Keratinocyte (primary cell): ENCODE measurements at regions not wholly inside any gene's neighbourhood (a gene's known extent, or its start where the extent isn't known, plus 50 kb on each side); places are given as distances from the start of the nearest gene placed in this dataset.

Source experiments
- DNase-seq: peaks from one replicate; pipeline ENCODE4 v3.0.0-alpha.2; 2011; ENCODE audit warnings: low read depth, missing footprints, low spot score
- FAIRE-seq: peaks from 2 replicates; lab custom pipeline; 2011; peaks lifted over from hg19 to GRCh38; lab: Jason Lieb, UNC
- H2AFZ ChIP-seq: 2 replicates; pipeline ENCODE4 v1.6.0; 2012; ENCODE audit warnings: low read length, control low read depth, inconsistent platforms; ENCODE audit not compliant: control insufficient read depth
- H3K27ac ChIP-seq: 2 replicates; pipeline ENCODE4 v1.5.1; 2011; ENCODE audit warnings: low read length; ENCODE audit not compliant: control insufficient read depth, insufficient read depth
- H3K27me3 ChIP-seq: 3 replicates; pipeline ENCODE4 v1.6.0; 2011; ENCODE audit warnings: low read length; ENCODE audit not compliant: control insufficient read depth, insufficient read depth; ENCODE audit errors: extremely low read depth
- H3K36me3 ChIP-seq, 2 experiments: 2 replicates in 1 of 2; 3 replicates in 1 of 2; pipeline ENCODE4 v1.5.1; 2011; ENCODE audit warnings: low read length in 2 of 2, mild to moderate bottlenecking in 1 of 2; ENCODE audit not compliant: control insufficient read depth in 2 of 2, insufficient read depth in 2 of 2; ENCODE audit errors: extremely low read depth in 1 of 2
- H3K4me1 ChIP-seq: 3 replicates; pipeline ENCODE4 v1.5.1; 2011; ENCODE audit warnings: low read length; ENCODE audit not compliant: control insufficient read depth, insufficient read depth; ENCODE audit errors: extremely low read depth
- H3K4me2 ChIP-seq: 3 replicates; pipeline ENCODE4 v1.6.0; 2011; ENCODE audit warnings: low read depth, low read length; ENCODE audit not compliant: control insufficient read depth, insufficient read depth; ENCODE audit errors: extremely low read depth
- H3K4me3 ChIP-seq, 3 experiments: fragments of 200-600 bp in 1 of 3; sonication (generic) in 1 of 3; 2 replicates in 2 of 3; 3 replicates in 1 of 3; pipeline ENCODE4 v1.5.1; 2011 to 2016; ENCODE audit warnings: low read length in 3 of 3, mild to moderate bottlenecking in 3 of 3, control low read depth in 2 of 3, inconsistent platforms in 1 of 3, low read depth in 1 of 3, mixed read lengths in 1 of 3, mixed run types in 1 of 3, moderate library complexity in 1 of 3; ENCODE audit not compliant: control insufficient read depth in 2 of 3, insufficient read depth in 2 of 3; ENCODE audit errors: extremely low read depth in 1 of 3
- H3K79me2 ChIP-seq: 2 replicates; pipeline ENCODE4 v1.6.0; 2012; ENCODE audit warnings: low read length; ENCODE audit not compliant: control insufficient read depth, insufficient read depth
- H3K9ac ChIP-seq: 3 replicates; pipeline ENCODE4 v1.6.0; 2011; ENCODE audit warnings: low read length; ENCODE audit not compliant: control insufficient read depth, insufficient read depth; ENCODE audit errors: extremely low read depth
- H3K9me1 ChIP-seq: 3 replicates; pipeline ENCODE4 v1.6.0; 2011; ENCODE audit warnings: low read length; ENCODE audit not compliant: control insufficient read depth, insufficient read depth; ENCODE audit errors: extremely low read depth
- H3K9me3 ChIP-seq: 2 replicates; pipeline ENCODE4 v1.5.1; 2012; ENCODE audit warnings: low read depth, low read length; ENCODE audit not compliant: control insufficient read depth
- H4K20me1 ChIP-seq: 3 replicates; pipeline ENCODE4 v1.6.0; 2011; ENCODE audit warnings: low read length; ENCODE audit not compliant: control insufficient read depth, insufficient read depth; ENCODE audit errors: extremely low read depth
- CTCF ChIP-seq, 3 experiments: IDR thresholded peaks in 1 of 3; conservative IDR thresholded peaks in 1 of 3; optimal IDR thresholded peaks in 1 of 3; 2 replicates in 2 of 3; 3 replicates in 1 of 3; pipeline versions ENCODE3 to v1.5.1; 2011; ENCODE audit warnings: low read length in 3 of 3, mild to moderate bottlenecking in 3 of 3, moderate library complexity in 2 of 3, control low read depth in 1 of 3, inconsistent platforms in 1 of 3; ENCODE audit not compliant: insufficient read depth in 2 of 3; ENCODE audit errors: extremely low read depth in 1 of 3
- EZH2 ChIP-seq: IDR thresholded peaks from one replicate; pipeline ENCODE4 v1.6.1; 2012; ENCODE audit warnings: inconsistent platforms, mild to moderate bottlenecking, low read length, moderate library complexity
- dilution Hi-C: fragments of 300-500 bp; cut with MboI; formaldehyde crosslinking; loops from one replicate; pipeline ENCODE4 v1.7.0; 2020; ENCODE audit warnings: low sequenced_read_pairs; ENCODE audit not compliant: extremely low pct_ligation_motif_present

GRCh38 chr2:61664190-61664589 lies 126.0 kb upstream of the XPO1 start:
- dilution Hi-C loops, result no loop called here
- no peak overlapping the region for H3K9ac ChIP-seq
- no peak overlapping the region for H2AFZ ChIP-seq
- FAIRE-seq (no peak), DNase-seq (no peak)
- TF ChIP-seq EZH2, result no peak
- TF ChIP-seq CTCF (optimal IDR thresholded peaks at IDR 0.05 in 1 of 3, IDR thresholded peaks at IDR 0.05 in 1 of 3, conservative IDR thresholded peaks at IDR 0.05 in 1 of 3; ENCODE audit: extremely low read depth in 1 of 3, insufficient read depth in 2 of 3, low read length in 3 of 3), result no peak
- no peak overlapping the region for H3K27ac ChIP-seq
- no peak overlapping the region for H3K4me3 ChIP-seq
- H3K79me2 ChIP-seq, result no peaks in the 10 kb centered on the region
- no peaks in the 10 kb centered on the region for H3K36me3 ChIP-seq
- no peaks in the 10 kb centered on the region for H3K27me3 ChIP-seq
- no peak overlapping the region for H3K4me2 ChIP-seq
- H3K4me1 ChIP-seq, result no peaks in the 10 kb centered on the region
- no peaks in the 10 kb centered on the region for H4K20me1 ChIP-seq
- H3K9me3 ChIP-seq, result no peaks in the 10 kb centered on the region
- H3K9me1 ChIP-seq, result no peaks in the 10 kb centered on the region

GRCh38 chr2:61662990-61663389 lies 124.8 kb upstream of the XPO1 start:
- Histone ChIP-seq H3K9me1 (no peaks in the 10 kb centered on the region), H3K4me1 (no peaks in the 10 kb centered on the region), H3K79me2 (no peaks in the 10 kb centered on the region), H2AFZ (no peak overlapping the region), H4K20me1 (no peaks in the 10 kb centered on the region), H3K4me3 (no peak overlapping the region), H3K27me3 (no peaks in the 10 kb centered on the region), H3K9ac (no peak overlapping the region), H3K4me2 (no peak overlapping the region), H3K27ac (no peak overlapping the region), H3K9me3 (no peaks in the 10 kb centered on the region), H3K36me3 (no peaks in the 10 kb centered on the region)
- FAIRE-seq (no peak), DNase-seq (no peak)
- dilution Hi-C loops, result no loop called here
- TF ChIP-seq CTCF (optimal IDR thresholded peaks at IDR 0.05 in 1 of 3, IDR thresholded peaks at IDR 0.05 in 1 of 3, conservative IDR thresholded peaks at IDR 0.05 in 1 of 3; ENCODE audit: extremely low read depth in 1 of 3, insufficient read depth in 2 of 3, low read length in 3 of 3) (no peak), EZH2 (no peak)
